IMR-90 (cell line): ENCODE measurements at regions not wholly inside any gene's neighbourhood (a gene's known extent, or its start where the extent isn't known, plus 50 kb on each side); places are given as distances from the start of the nearest gene placed in this dataset.
"Not testable (repeated sequence)": the region's sequence is repeated elsewhere in the genome, so short reads cannot be mapped to it uniquely, and the experiment has no call there.

Experiments
- ATAC-seq: fragments of 200-7000 bp; cut with Tn5 transposase; 2 replicates; pipeline ENCODE4 v1.9.1; 2020; ENCODE audit warnings: low read depth, mild to moderate bottlenecking, moderate library complexity
- BruUV-seq: library from RNA; stranded (reverse); fragments of 400-500 nt; replicated peaks from 2 replicates; lab custom pipeline; 2021; lab: Mats Ljungman, UMichigan
- CTCF ChIA-PET: fragments of 300-600 bp; formaldehyde crosslinking; extraction: SDS; loops from one replicate; lab custom pipeline; 2021; ENCODE audit warnings: antibody characterized with exemption; lab: Yijun Ruan, JAX
- POLR2A ChIA-PET: fragments of 300-600 bp; sonication (Branson Sonifier 250); formaldehyde crosslinking; loops from one replicate; lab custom pipeline; 2022; ENCODE audit warnings: antibody characterized with exemption; ENCODE audit not compliant: unreplicated experiment; lab: Charles Lee
- DNase-seq: peaks from one replicate; pipeline ENCODE4 v3.0.0; 2013
- H2AFZ ChIP-seq: replicated peaks from 2 replicates; pipeline ENCODE3; 2013; ENCODE audit warnings: low read length, mild to moderate bottlenecking; ENCODE audit not compliant: poor library complexity
- H2AK5ac ChIP-seq: 2 replicates; pipeline ENCODE4 v1.6.1; 2013; ENCODE audit warnings: low read depth, low read length, inconsistent platforms
- H2AK9ac ChIP-seq: replicated peaks from 2 replicates; pipeline ENCODE3; 2013; ENCODE audit warnings: mild to moderate bottlenecking, low read depth, low read length, moderate library complexity; ENCODE audit not compliant: poor library complexity
- H2BK120ac ChIP-seq: 2 replicates; pipeline ENCODE4 v1.6.1; 2013; ENCODE audit warnings: low read depth, low read length, inconsistent platforms
- H2BK15ac ChIP-seq: 3 replicates; pipeline ENCODE4 v1.6.1; 2013; ENCODE audit warnings: low read depth, low read length, inconsistent platforms
- H2BK20ac ChIP-seq: 2 replicates; pipeline ENCODE4 v1.6.1; 2013; ENCODE audit warnings: low read depth, mild to moderate bottlenecking, inconsistent platforms, low read length, moderate library complexity
- H2BK5ac ChIP-seq: 2 replicates; pipeline ENCODE4 v1.6.1; 2013; ENCODE audit warnings: mild to moderate bottlenecking, low read depth, low read length, inconsistent platforms; ENCODE audit not compliant: poor library complexity, severe bottlenecking
- H3K14ac ChIP-seq: replicated peaks from 2 replicates; pipeline ENCODE4 v1.6.1; 2013; ENCODE audit warnings: low read depth, low read length, inconsistent platforms
- H3K18ac ChIP-seq: 2 replicates; pipeline ENCODE4 v1.6.1; 2013; ENCODE audit warnings: low read depth, low read length, control low read depth
- H3K23ac ChIP-seq: 2 replicates; pipeline ENCODE4 v1.6.1; 2013; ENCODE audit warnings: low read depth, low read length, inconsistent platforms
- H3K27ac ChIP-seq: 2 replicates; pipeline ENCODE4 v1.5.1; 2013; ENCODE audit warnings: mild to moderate bottlenecking, control low read depth, low read length; ENCODE audit not compliant: insufficient read depth
- H3K27me3 ChIP-seq: 2 replicates; pipeline ENCODE4 v1.6.1; 2013; ENCODE audit warnings: low read length; ENCODE audit not compliant: control insufficient read depth, insufficient read depth
- H3K36me3 ChIP-seq: 2 replicates; pipeline ENCODE4 v1.6.1; 2013; ENCODE audit warnings: low read length, mixed read lengths; ENCODE audit not compliant: control insufficient read depth, insufficient read depth
- H3K4ac ChIP-seq: 2 replicates; pipeline ENCODE4 v1.6.1; 2013; ENCODE audit warnings: low read depth, low read length, inconsistent platforms
- H3K4me1 ChIP-seq: 2 replicates; pipeline ENCODE4 v1.6.1; 2013; ENCODE audit warnings: low read length, mixed read lengths; ENCODE audit not compliant: control insufficient read depth, insufficient read depth
- H3K4me2 ChIP-seq: 2 replicates; pipeline ENCODE4 v1.6.1; 2013; ENCODE audit warnings: low read depth, mild to moderate bottlenecking, control low read depth, low read length, moderate library complexity
- H3K4me3 ChIP-seq: 2 replicates; pipeline ENCODE4 v1.5.1; 2013; ENCODE audit warnings: low read depth, mild to moderate bottlenecking, control low read depth, low read length, moderate library complexity; ENCODE audit not compliant: insufficient read depth
- H3K56ac ChIP-seq: 2 replicates; pipeline ENCODE4 v1.6.1; 2013; ENCODE audit warnings: low read length, inconsistent platforms; ENCODE audit not compliant: insufficient read depth; ENCODE audit errors: extremely low read depth
- H3K79me1 ChIP-seq, 2 experiments: 2 replicates each; pipeline ENCODE4 v1.6.1; 2013; ENCODE audit warnings: low read length in 2 of 2, inconsistent platforms in 1 of 2, low read depth in 1 of 2
- H3K9ac ChIP-seq: 2 replicates; pipeline ENCODE4 v1.6.1; 2013; ENCODE audit warnings: low read depth, low read length, control low read depth
- H3K9me1 ChIP-seq: 2 replicates; pipeline ENCODE4 v1.6.1; 2013; ENCODE audit warnings: low read length, inconsistent platforms; ENCODE audit not compliant: insufficient read depth
- H3K9me3 ChIP-seq: 2 replicates; pipeline ENCODE4 v1.6.1; 2013; ENCODE audit warnings: low read length; ENCODE audit not compliant: control insufficient read depth, insufficient read depth
- H4K20me1 ChIP-seq: 2 replicates; pipeline ENCODE4 v1.6.1; 2013; ENCODE audit warnings: low read length, inconsistent platforms; ENCODE audit not compliant: insufficient read depth
- H4K5ac ChIP-seq: 2 replicates; pipeline ENCODE4 v1.6.1; 2013; ENCODE audit warnings: mild to moderate bottlenecking, low read depth, low read length, control low read depth
- H4K8ac ChIP-seq, 2 experiments: 2 replicates each; pipeline ENCODE4 v1.6.1; 2013; ENCODE audit warnings: low read depth in 2 of 2, low read length in 2 of 2, control low read depth in 1 of 2, inconsistent platforms in 1 of 2
- H4K91ac ChIP-seq: 2 replicates; pipeline ENCODE4 v1.6.1; 2013; ENCODE audit warnings: low read depth, low read length, inconsistent platforms; ENCODE audit not compliant: insufficient read depth
- WGBS, 2 experiments: methylation state at CpG; one replicate each; pipeline versions ENCODE4 v1.1.5 to v1.1.7; 2013; ENCODE audit warnings: missing lambda C conversion rate in 2 of 2; ENCODE audit not compliant: insufficient read length in 1 of 2; ENCODE audit errors: extremely low coverage in 2 of 2; 5-methylcytosine and 5-hydroxymethylcytosine counted together
- dilution Hi-C: fragments of 300-500 bp; cut with HindIII; formaldehyde crosslinking; loops from one replicate; pipeline ENCODE4 v1.14.3; 2018; ENCODE audit warnings: low sequenced_read_pairs; ENCODE audit not compliant: unreplicated experiment
- in situ Hi-C: fragments of 300-500 bp; cut with MboI; formaldehyde crosslinking; loops from 3 replicates; pipeline ENCODE4 v1.14.3; 2019; ENCODE audit warnings: low sequenced_read_pairs, inconsistent platforms, mixed read lengths
- intact Hi-C: fragments of 100-400 bp; cut with micrococcal nuclease; formaldehyde crosslinking; loops from 2 replicates; pipeline ENCODE4 v1.10.0; 2022

DNA sequence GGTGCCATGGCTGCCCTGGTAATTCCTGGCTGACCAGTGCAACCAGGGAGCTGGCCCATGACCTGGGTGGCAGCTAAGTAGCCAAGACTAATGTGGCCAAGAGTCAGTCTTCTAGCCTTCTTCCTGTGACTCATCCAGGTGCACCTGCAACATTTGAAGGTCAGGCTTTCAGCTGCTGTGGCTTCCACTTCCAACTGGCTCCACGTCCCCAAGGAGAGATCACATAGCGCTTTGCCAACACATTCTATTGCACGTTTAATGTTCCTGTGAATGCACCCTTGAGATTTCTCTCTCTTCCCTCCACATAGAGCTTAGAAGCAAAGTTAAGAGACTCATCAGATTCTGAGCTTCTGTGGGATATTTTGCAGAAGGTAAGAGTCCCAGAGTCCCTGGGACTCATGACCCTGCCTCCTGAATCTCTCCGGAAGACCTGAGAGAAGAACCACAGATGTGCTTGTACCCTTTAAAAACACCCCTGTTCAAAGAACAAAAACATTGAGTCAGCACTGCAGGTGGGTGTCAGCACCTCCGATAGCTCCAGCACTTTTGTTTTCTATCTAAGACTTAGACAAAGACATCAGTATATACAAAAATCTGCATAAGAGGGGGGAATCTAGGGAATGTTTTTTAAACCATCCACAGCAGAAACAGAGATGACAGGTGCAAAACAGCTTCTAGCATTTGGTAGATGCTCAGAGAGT, 88.5 kb upstream of the DRD5 start:
- H3K36me3 ChIP-seq, BruUV-seq, H3K9me1 ChIP-seq, H3K9ac ChIP-seq, H2AK9ac ChIP-seq, ATAC-seq, intact Hi-C loops, H2AK5ac ChIP-seq, H4K20me1 ChIP-seq, H2BK120ac ChIP-seq, H3K23ac ChIP-seq, H3K18ac ChIP-seq, H4K5ac ChIP-seq, dilution Hi-C loops, CTCF ChIA-PET, H3K27ac ChIP-seq, H3K4me3 ChIP-seq, H2BK5ac ChIP-seq, H3K4me1 ChIP-seq, H2AFZ ChIP-seq, H2BK20ac ChIP-seq, in situ Hi-C loops, H3K14ac ChIP-seq, H2BK15ac ChIP-seq, H4K8ac ChIP-seq, H3K9me3 ChIP-seq, H3K56ac ChIP-seq, H3K79me1 ChIP-seq, POLR2A ChIA-PET, DNase-seq, H3K4me2 ChIP-seq, H4K91ac ChIP-seq, H3K27me3 ChIP-seq, H3K4ac ChIP-seq: not testable (repeated sequence)
- 100% methylated on average over 1 of the region's 5 CpGs; no CpG with 5 or more reads in 1 of the 2 experiments for whole genome bisulfite sequencing, 2 experiments

DNA sequence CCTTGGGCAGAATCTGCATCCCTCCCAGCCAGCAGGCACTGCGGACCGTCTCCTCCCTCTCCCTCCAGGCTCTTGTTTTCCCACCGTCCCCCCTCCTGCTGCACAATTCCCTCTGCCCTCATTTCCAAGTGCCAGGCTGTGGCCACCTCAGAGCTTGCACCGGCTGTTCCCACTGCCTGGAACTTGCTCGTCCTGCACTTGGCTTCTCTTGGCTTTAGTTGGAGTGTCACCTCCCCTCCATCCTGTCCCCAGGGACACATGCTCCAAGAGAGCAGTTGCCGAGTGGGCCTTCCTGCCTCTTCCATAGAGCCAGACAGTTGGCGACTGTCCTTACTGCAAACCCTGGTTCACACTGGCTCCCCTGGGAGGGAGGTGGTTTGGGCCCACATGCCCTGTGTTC, 87.0 kb upstream of the DRD5 start:
- H2BK120ac ChIP-seq, H3K9me1 ChIP-seq, ATAC-seq, H3K4me1 ChIP-seq, H3K56ac ChIP-seq, H2BK20ac ChIP-seq, H3K4me3 ChIP-seq, H3K27me3 ChIP-seq, H3K36me3 ChIP-seq, H3K18ac ChIP-seq, H3K79me1 ChIP-seq, H3K4me2 ChIP-seq, H3K23ac ChIP-seq, H3K9me3 ChIP-seq, H2AK9ac ChIP-seq, H4K5ac ChIP-seq, in situ Hi-C loops, H4K91ac ChIP-seq, H2AK5ac ChIP-seq, intact Hi-C loops, dilution Hi-C loops, CTCF ChIA-PET, H2AFZ ChIP-seq, H4K8ac ChIP-seq, POLR2A ChIA-PET, H2BK5ac ChIP-seq, H3K4ac ChIP-seq, DNase-seq, H2BK15ac ChIP-seq, H4K20me1 ChIP-seq, BruUV-seq, H3K14ac ChIP-seq, H3K9ac ChIP-seq, H3K27ac ChIP-seq: not testable (repeated sequence)
- WGBS, 2 experiments = 20% methylated on average over 1 of the region's 7 CpGs; no CpG with 5 or more reads in 1 of the 2 experiments
